SK-N-SH treated with all-trans-retinoic acid at 6 μM for 48 hours (cell line): ENCODE measurements at regions not wholly inside any gene's neighbourhood (a gene's known extent, or its start where the extent isn't known, plus 50 kb on each side); places are given as distances from the start of the nearest gene placed in this dataset.

Source experiments
- CREB5 ChIP-seq: fragments of 250-450 bp; sonication (Bioruptor Pico); IDR thresholded peaks from 2 replicates; pipeline ENCODE4 v1.5.1; 2020; ENCODE audit warnings: low read depth, mild to moderate bottlenecking, moderate library complexity
- CSRNP3 ChIP-seq: fragments of 250-450 bp; sonication (Bioruptor Pico); IDR thresholded peaks from 2 replicates; pipeline ENCODE4 v1.5.1; 2021; ENCODE audit warnings: mild to moderate bottlenecking, moderate library complexity
- OSR1 ChIP-seq: fragments of 250-450 bp; sonication (Bioruptor Pico); IDR thresholded peaks from 2 replicates; pipeline ENCODE4 v1.8.0; 2022; ENCODE audit warnings: moderate library complexity, mild to moderate bottlenecking, inconsistent platforms
- PATZ1 ChIP-seq: fragments of 250-450 bp; sonication (Bioruptor Pico); IDR thresholded peaks from 2 replicates; pipeline ENCODE4 v1.8.0; 2020; ENCODE audit warnings: mild to moderate bottlenecking, moderate library complexity, borderline replicate concordance
- POU6F1 ChIP-seq: fragments of 250-450 bp; sonication (Bioruptor Pico); IDR thresholded peaks from 2 replicates; pipeline ENCODE4 v1.8.0; 2021; ENCODE audit warnings: low read depth, mild to moderate bottlenecking, moderate library complexity, borderline replicate concordance
- RARB ChIP-seq: fragments of 250-450 bp; sonication (Bioruptor Pico); IDR thresholded peaks from 2 replicates; pipeline ENCODE4 v1.8.0; 2021; ENCODE audit warnings: mild to moderate bottlenecking, moderate library complexity
- TSHZ2 ChIP-seq: fragments of 250-450 bp; sonication (Bioruptor Pico); IDR thresholded peaks from 2 replicates; pipeline ENCODE4 v1.5.0; 2020; ENCODE audit warnings: mild to moderate bottlenecking, moderate library complexity
- ZC3H10 ChIP-seq: fragments of 250-450 bp; sonication (Bioruptor Pico); IDR thresholded peaks from 2 replicates; pipeline ENCODE4 v1.5.1; 2021; ENCODE audit warnings: mild to moderate bottlenecking, moderate library complexity
- ZFP3 ChIP-seq: fragments of 250-450 bp; sonication (Bioruptor Pico); IDR thresholded peaks from 2 replicates; pipeline ENCODE4 v1.5.0; 2020; ENCODE audit warnings: mild to moderate bottlenecking, moderate library complexity
- ZFP30 ChIP-seq: fragments of 450-650 bp; formaldehyde crosslinking; IDR thresholded peaks from 2 replicates; pipeline ENCODE4 v1.5.0; 2022; ENCODE audit warnings: mild to moderate bottlenecking, moderate library complexity
- ZNF70 ChIP-seq: fragments of 450-650 bp; formaldehyde crosslinking; IDR thresholded peaks from 2 replicates; pipeline ENCODE4 v1.5.0; 2020; ENCODE audit warnings: mild to moderate bottlenecking, moderate library complexity

GRCh38 chr5:158553962-158554336 is 545.8 kb downstream of the EBF1 start:
- TF ChIP-seq POU6F1 (CRISPR knock-in tag) (no peak), ZFP30 (CRISPR knock-in tag) (no peak), ZNF70 (CRISPR knock-in tag) (no peak), RARB (CRISPR knock-in tag) (no peak), PATZ1 (CRISPR knock-in tag) (no peak), CSRNP3 (CRISPR knock-in tag) (no peak), ZFP3 (CRISPR knock-in tag) (no peak), CREB5 (CRISPR knock-in tag) (no peak), OSR1 (CRISPR knock-in tag) (no peak), TSHZ2 (no peak), ZC3H10 (CRISPR knock-in tag) (no peak)
